Calu3 (cell line): ENCODE measurements at regions not wholly inside any gene's neighbourhood (a gene's known extent, or its start where the extent isn't known, plus 50 kb on each side); places are given as distances from the start of the nearest gene placed in this dataset.

Source experiments
- BruUV-seq: library from RNA; stranded (reverse); fragments of 400-500 nt; replicated peaks from 2 replicates; lab custom pipeline; 2021; lab: Mats Ljungman, UMichigan
- CTCF ChIA-PET: fragments of 300-600 bp; sonication (Branson Sonifier 250); formaldehyde crosslinking; loops from one replicate; lab custom pipeline; 2022; ENCODE audit warnings: antibody characterized with exemption; lab: Charles Lee
- DNase-seq: peaks from one replicate; pipeline ENCODE4 v3.0.0; 2022
- H3K27ac Mint-ChIP-seq: one replicate; pipeline ENCODE4 v1.8.0; 2022; ENCODE audit warnings: mixed read lengths; ENCODE audit not compliant: unreplicated experiment
- H3K27me3 Mint-ChIP-seq: one replicate; pipeline ENCODE4 v1.8.0; 2022; ENCODE audit warnings: mixed read lengths; ENCODE audit not compliant: unreplicated experiment
- H3K36me3 Mint-ChIP-seq: one replicate; pipeline ENCODE4 v1.8.0; 2022; ENCODE audit warnings: mild to moderate bottlenecking, moderate library complexity, mixed read lengths; ENCODE audit not compliant: insufficient read depth, unreplicated experiment
- H3K4me1 Mint-ChIP-seq: one replicate; pipeline ENCODE4 v1.8.0; 2022; ENCODE audit warnings: mild to moderate bottlenecking, low read depth, mixed read lengths; ENCODE audit not compliant: unreplicated experiment
- H3K4me3 Mint-ChIP-seq: one replicate; pipeline ENCODE4 v1.8.0; 2022; ENCODE audit warnings: mild to moderate bottlenecking, low read depth, moderate library complexity, mixed read lengths; ENCODE audit not compliant: unreplicated experiment
- H3K9me3 Mint-ChIP-seq: one replicate; pipeline ENCODE4 v1.8.0; 2022; ENCODE audit warnings: low read depth, mixed read lengths; ENCODE audit not compliant: unreplicated experiment
- CTCF ChIP-seq: fragments of 200-600 bp; IDR thresholded peaks from one replicate; pipeline ENCODE4 v1.8.0; 2022; ENCODE audit warnings: antibody characterized with exemption; ENCODE audit not compliant: unreplicated experiment
- intact Hi-C: fragments of 100-400 bp; cut with micrococcal nuclease; formaldehyde crosslinking; loops from one replicate; pipeline ENCODE4 v1.10.0; 2022; ENCODE audit not compliant: unreplicated experiment

GRCh38 chr7:84674236-84674913, 479.8 kb upstream of the SEMA3A start:
- CTCF ChIA-PET, result no interaction called here

GRCh38 chr7:84669177-84669732, 474.7 kb upstream of the SEMA3A start:
- Mint-ChIP-seq H3K9me3 (no peaks in the 10 kb centered on the region), H3K36me3 (no peaks in the 10 kb centered on the region), H3K4me3 (no peak overlapping the region), H3K4me1 (peaks cover 20% of the 10 kb centered on the region), H3K27me3 (no peaks in the 10 kb centered on the region), H3K27ac (no peak overlapping the region)
- BruUV-seq, result no TSS peak
- no peak for DNase-seq
- CTCF ChIA-PET, result no interaction called here
- intact Hi-C loops, result no loop called here
- no peak for TF ChIP-seq CTCF

More at GRCh38 chr7:84674236-84674913, 479.8 kb upstream of the SEMA3A start:
- no peak for DNase-seq
- peaks cover 21% of the 10 kb centered on the region for H3K4me1 Mint-ChIP-seq
- no peak for TF ChIP-seq CTCF
- no TSS peak for BruUV-seq
- no peaks in the 10 kb centered on the region for H3K9me3 Mint-ChIP-seq
- no peaks in the 10 kb centered on the region for H3K36me3 Mint-ChIP-seq
- H3K4me3 Mint-ChIP-seq, result peak overlapping the region; percentile 15
- H3K27ac Mint-ChIP-seq, result peak overlapping the region; percentile 81
- intact Hi-C loops, result no loop called here
- no peaks in the 10 kb centered on the region for H3K27me3 Mint-ChIP-seq

GRCh38 chr7:84668116-84668515, 473.5 kb upstream of the SEMA3A start:
- BruUV-seq, result no TSS peak
- Mint-ChIP-seq H3K27ac (no peak overlapping the region), H3K4me3 (no peak overlapping the region), H3K27me3 (no peaks in the 10 kb centered on the region), H3K4me1 (peaks cover 14% of the 10 kb centered on the region), H3K9me3 (no peaks in the 10 kb centered on the region), H3K36me3 (no peaks in the 10 kb centered on the region)
- TF ChIP-seq CTCF, result no peak
- no peak for DNase-seq
- CTCF ChIA-PET, result no interaction called here
- intact Hi-C loops, result no loop called here

GRCh38 chr7:84666651-84667050, 472.1 kb upstream of the SEMA3A start:
- TF ChIP-seq CTCF, result no peak
- no peak overlapping the region for H3K4me3 Mint-ChIP-seq
- H3K9me3 Mint-ChIP-seq, result no peaks in the 10 kb centered on the region
- no TSS peak for BruUV-seq
- no peaks in the 10 kb centered on the region for H3K27me3 Mint-ChIP-seq
- H3K27ac Mint-ChIP-seq, result no peak overlapping the region
- no peaks in the 10 kb centered on the region for H3K36me3 Mint-ChIP-seq
- H3K4me1 Mint-ChIP-seq, result peaks cover 14% of the 10 kb centered on the region
- intact Hi-C loops, result no loop called here
- no peak for DNase-seq
- CTCF ChIA-PET, result no interaction called here
